ENCODE measurements at regions not wholly inside any gene's neighbourhood (a gene's known extent, or its start where the extent isn't known, plus 50 kb on each side); places are given as distances from the start of the nearest gene placed in this dataset.

DNA sequence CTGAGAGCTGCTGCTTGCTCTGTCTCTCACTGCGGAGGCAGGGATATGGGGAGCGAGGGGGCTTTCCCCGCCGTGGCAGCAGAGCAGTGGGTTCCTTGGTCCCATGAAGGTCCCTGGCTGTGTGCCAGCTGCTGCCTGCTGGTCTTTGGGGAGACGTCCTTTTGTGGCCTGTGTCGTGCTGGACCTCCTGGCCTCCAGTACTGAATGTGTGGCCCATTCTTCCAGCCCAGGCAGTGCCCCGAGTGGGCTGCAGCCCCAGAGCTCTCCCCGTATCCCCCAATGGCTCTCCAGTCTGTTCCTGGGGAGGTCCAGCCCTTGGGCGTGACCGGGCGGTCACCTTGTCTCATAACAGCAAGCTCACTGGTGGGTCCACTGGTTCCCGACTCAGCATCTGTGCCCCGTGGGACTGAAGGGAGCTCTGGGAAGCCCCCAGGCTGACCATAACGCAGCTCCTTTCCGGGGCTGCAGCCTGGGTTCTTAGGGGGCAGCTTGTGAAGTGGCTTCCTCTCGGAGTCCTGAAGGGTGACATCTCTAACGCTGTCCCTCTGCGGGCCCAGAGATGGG, 115.6 kb downstream of the SMIM20 start:
- Histone ChIP-seq H3K36me3 (no peaks in the 10 kb centered on the region), H3K27me3 (peaks cover 0 to 13% (median 0%) of the 10 kb centered on the region in 9 donors), H3K27ac (peak overlapping the region in 1 of 12 donors; percentile 25), H3K4me1 (peaks cover 0 to 37% (median 10%) of the 10 kb centered on the region in 12 donors), H3K9me3 (peaks cover 0 to 7% (median 0%) of the 10 kb centered on the region in 12 donors), H3K4me3 (no peak overlapping the region)
- TF ChIP-seq, protein P1, sequence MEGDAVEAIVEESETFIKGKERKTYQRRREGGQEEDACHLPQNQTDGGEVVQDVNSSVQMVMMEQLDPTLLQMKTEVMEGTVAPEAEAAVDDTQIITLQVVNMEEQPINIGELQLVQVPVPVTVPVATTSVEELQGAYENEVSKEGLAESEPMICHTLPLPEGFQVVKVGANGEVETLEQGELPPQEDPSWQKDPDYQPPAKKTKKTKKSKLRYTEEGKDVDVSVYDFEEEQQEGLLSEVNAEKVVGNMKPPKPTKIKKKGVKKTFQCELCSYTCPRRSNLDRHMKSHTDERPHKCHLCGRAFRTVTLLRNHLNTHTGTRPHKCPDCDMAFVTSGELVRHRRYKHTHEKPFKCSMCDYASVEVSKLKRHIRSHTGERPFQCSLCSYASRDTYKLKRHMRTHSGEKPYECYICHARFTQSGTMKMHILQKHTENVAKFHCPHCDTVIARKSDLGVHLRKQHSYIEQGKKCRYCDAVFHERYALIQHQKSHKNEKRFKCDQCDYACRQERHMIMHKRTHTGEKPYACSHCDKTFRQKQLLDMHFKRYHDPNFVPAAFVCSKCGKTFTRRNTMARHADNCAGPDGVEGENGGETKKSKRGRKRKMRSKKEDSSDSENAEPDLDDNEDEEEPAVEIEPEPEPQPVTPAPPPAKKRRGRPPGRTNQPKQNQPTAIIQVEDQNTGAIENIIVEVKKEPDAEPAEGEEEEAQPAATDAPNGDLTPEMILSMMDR (IDR thresholded peaks at IDR 0.05): no peak
- no peak for TF ChIP-seq POLR2A (IDR thresholded peaks at IDR 0.05)
- intact Hi-C loops (cut with DNase I): loop anchor here in 5 of 10 donors (5.0 to 10.0 kb wide), 4 partner anchors 293 to 385 kb away; partner anchors contain the start of gene RBPJ (in 1 of the 5)
- ATAC-seq (no peak), DNase-seq (no peak)
- 50 to 65% (median 62%) methylated on average over 6 to 18 of the region's 18 CpGs for WGBS, 4 donors

DNA sequence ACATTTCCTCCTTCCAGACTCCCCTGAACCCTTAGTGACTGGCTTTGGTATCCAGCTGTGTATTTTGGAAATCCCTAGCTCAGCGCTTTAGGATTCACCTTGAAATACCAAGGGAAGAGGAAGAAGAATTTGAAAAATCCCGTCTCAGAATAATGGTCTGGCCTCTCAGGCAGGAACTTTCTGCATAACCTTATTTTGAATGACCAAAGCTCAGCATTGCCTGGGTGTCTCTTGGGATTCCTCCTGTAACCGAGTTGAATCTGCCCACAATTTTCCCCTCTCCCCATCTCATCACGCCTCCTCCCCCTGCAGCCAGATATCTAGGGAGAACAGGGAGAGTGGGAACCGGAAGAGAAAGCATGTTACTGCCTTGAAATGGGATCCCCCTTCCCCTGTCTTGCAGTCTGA, 116.2 kb downstream of the SMIM20 start:
- no peak for TF ChIP-seq POLR2A (IDR thresholded peaks at IDR 0.05)
- TF ChIP-seq, protein P1 (IDR thresholded peaks at IDR 0.05): no peak
- Histone ChIP-seq H3K4me1 (peaks cover 0 to 37% (median 10%) of the 10 kb centered on the region in 12 donors), H3K27ac (no peak overlapping the region), H3K4me3 (no peak overlapping the region), H3K9me3 (peaks cover 0 to 7% (median 0%) of the 10 kb centered on the region in 12 donors), H3K36me3 (no peaks in the 10 kb centered on the region), H3K27me3 (peaks cover 0 to 13% (median 0%) of the 10 kb centered on the region in 9 donors)
- ATAC-seq: no peak
- no peak for DNase-seq
- intact Hi-C loops (cut with DNase I): loop anchor here in 1 of 10 donors (5.0 kb wide), 1 partner anchor 292 kb away; the partner anchor contains the start of gene RBPJ
- WGBS, 4 donors: 38 to 52% (median 49%) methylated on average over 5 of the region's 5 CpGs

DNA sequence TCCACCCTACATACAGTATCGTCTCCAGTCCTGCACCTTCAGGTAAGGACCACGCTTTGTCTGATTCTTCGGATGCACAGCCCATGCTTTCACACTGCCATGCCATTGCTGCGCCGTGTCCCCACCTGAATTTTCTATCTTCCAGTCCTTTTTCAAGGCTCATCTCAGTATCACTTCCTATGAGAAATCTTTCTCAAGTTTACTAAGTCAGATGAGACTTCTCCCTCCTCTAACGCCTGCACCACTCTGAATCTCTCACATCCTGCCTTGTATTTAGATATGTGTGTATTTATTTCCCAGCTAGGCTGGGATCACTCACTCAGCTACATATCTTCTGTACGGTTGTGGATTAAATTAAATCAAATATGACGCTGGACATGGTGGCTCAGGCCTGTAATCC, 116.8 kb downstream of the SMIM20 start:
- DNase-seq: no peak
- Histone ChIP-seq H3K4me3 (no peak overlapping the region), H3K27ac (no peak overlapping the region), H3K36me3 (no peaks in the 10 kb centered on the region), H3K9me3 (peaks cover 0 to 7% (median 0%) of the 10 kb centered on the region in 12 donors), H3K27me3 (peaks cover 0 to 13% (median 0%) of the 10 kb centered on the region in 9 donors), H3K4me1 (peaks cover 0 to 37% (median 10%) of the 10 kb centered on the region in 12 donors)
- intact Hi-C loops (cut with DNase I): loop anchor here in 1 of 10 donors (5.0 kb wide), 1 partner anchor 292 kb away; the partner anchor contains the start of gene RBPJ
- TF ChIP-seq, protein P1 (IDR thresholded peaks at IDR 0.05): no peak
- TF ChIP-seq POLR2A (IDR thresholded peaks at IDR 0.05): no peak
- WGBS, 4 donors: 87 to 92% (median 91%) methylated on average over 8 of the region's 8 CpGs
- no peak for ATAC-seq

DNA sequence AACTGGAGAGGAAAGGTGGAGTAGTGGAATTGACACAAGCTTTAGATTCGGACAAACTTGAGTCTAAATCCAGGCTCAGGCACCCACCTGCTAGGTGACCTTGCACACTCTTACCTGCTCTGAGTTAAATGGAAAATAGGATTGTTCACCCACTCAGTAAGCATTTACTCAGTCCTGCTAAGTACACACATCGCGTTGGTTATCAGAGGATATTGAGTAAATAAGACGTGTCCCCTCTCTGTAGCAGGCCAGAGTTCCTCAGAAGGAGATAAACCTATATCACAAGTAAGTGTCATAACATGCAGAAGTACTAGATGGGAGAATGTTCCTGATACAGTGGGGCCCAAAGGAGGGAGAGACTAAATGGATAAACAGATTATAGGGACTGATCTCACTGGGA, 117.7 kb downstream of the SMIM20 start:
- H3K4me3 ChIP-seq: no peak overlapping the region
- H3K36me3 ChIP-seq: no peaks in the 10 kb centered on the region
- WGBS, 4 donors: 87 to 94% (median 91%) methylated on average over 4 of the region's 4 CpGs
- DNase-seq: no peak
- intact Hi-C loops (cut with DNase I): loop anchor here in 1 of 10 donors (5.0 kb wide), 1 partner anchor 291 kb away; the partner anchor contains the start of gene RBPJ
- peaks cover 0 to 7% (median 0%) of the 10 kb centered on the region in 12 donors for H3K9me3 ChIP-seq
- peaks cover 0 to 37% (median 10%) of the 10 kb centered on the region in 12 donors for H3K4me1 ChIP-seq
- H3K27me3 ChIP-seq: peaks cover 0 to 13% (median 0%) of the 10 kb centered on the region in 9 donors
- TF ChIP-seq, protein P1 (IDR thresholded peaks at IDR 0.05): no peak
- TF ChIP-seq POLR2A (IDR thresholded peaks at IDR 0.05): no peak
- H3K27ac ChIP-seq: peak overlapping the region in 1 of 12 donors; percentile 52
- no peak for ATAC-seq

Measured in heart left ventricle (tissue), 16 donors.